HepG2 (cell line): ENCODE measurements at regions not wholly inside any gene's neighbourhood (a gene's known extent, or its start where the extent isn't known, plus 50 kb on each side); places are given as distances from the start of the nearest gene placed in this dataset.

ENCODE experiments used
- ARID5B ChIP-seq: IDR thresholded peaks from 2 replicates; pipeline ENCODE4 v1.4.0; 2020; ENCODE audit warnings: mild to moderate bottlenecking, missing genetic modification reagents
- CEBPG ChIP-seq: IDR thresholded peaks from 2 replicates; pipeline ENCODE4 v1.6.1; 2016
- EHMT2 ChIP-seq: fragments of 200-600 bp; sonication (generic); IDR thresholded peaks from 2 replicates; pipeline ENCODE4 v1.7.0; 2017; ENCODE audit warnings: antibody characterized with exemption, low read depth, low read length, borderline replicate concordance
- ERF ChIP-seq: IDR thresholded peaks from 2 replicates; pipeline ENCODE4 v1.6.1; 2018; ENCODE audit warnings: missing biosample characterization, missing genetic modification reagents
- FOXO1 ChIP-seq: sonication (generic); formaldehyde crosslinking; IDR thresholded peaks from 2 replicates; pipeline ENCODE4 v1.4.0; 2020; ENCODE audit warnings: missing genetic modification reagents
- HNF4A ChIP-seq: sonication (generic); formaldehyde crosslinking; IDR thresholded peaks from 2 replicates; pipeline ENCODE4 v1.4.0; 2020; ENCODE audit warnings: missing genetic modification reagents
- LCORL ChIP-seq, 2 experiments: fragments of 450-650 bp in 1 of 2; sonication (generic) in 1 of 2; formaldehyde crosslinking in 1 of 2; IDR thresholded peaks; 2 replicates each; pipeline versions ENCODE4 v1.5.0 to v1.6.1; 2017 to 2020; ENCODE audit warnings: antibody characterized with exemption in 1 of 2, missing genetic modification reagents in 1 of 2
- NR2F2 ChIP-seq: IDR thresholded peaks from 2 replicates; pipeline ENCODE4 v1.6.1; 2012; ENCODE audit warnings: low read depth, inconsistent platforms, borderline replicate concordance
- REXO4 ChIP-seq: sonication (generic); formaldehyde crosslinking; IDR thresholded peaks from 2 replicates; pipeline ENCODE4 v1.8.0; 2022; ENCODE audit warnings: missing genetic modification reagents, mild to moderate bottlenecking, borderline replicate concordance
- SKI ChIP-seq: fragments of 450-650 bp; IDR thresholded peaks from one replicate; pipeline ENCODE4 v1.6.1; 2018; ENCODE audit warnings: mild to moderate bottlenecking; ENCODE audit not compliant: partially characterized antibody
- SP4 ChIP-seq: sonication (generic); formaldehyde crosslinking; IDR thresholded peaks from 2 replicates; pipeline ENCODE4 v1.8.1; 2023; ENCODE audit warnings: mild to moderate bottlenecking, missing genetic modification reagents
- TCF7L2 ChIP-seq: IDR thresholded peaks from 2 replicates; pipeline ENCODE4 v1.6.1; 2011; ENCODE audit warnings: mild to moderate bottlenecking, low read depth, low read length, moderate library complexity
- TEAD3 ChIP-seq: optimal IDR thresholded peaks from 2 replicates; pipeline ENCODE3; 2016; ENCODE audit warnings: borderline replicate concordance
- TEF ChIP-seq: sonication (generic); formaldehyde crosslinking; IDR thresholded peaks from 2 replicates; pipeline ENCODE4 v1.5.0; 2020; ENCODE audit warnings: missing genetic modification reagents
- ZNF260 ChIP-seq: sonication (generic); formaldehyde crosslinking; IDR thresholded peaks from 2 replicates; pipeline ENCODE4 v1.4.0; 2020; ENCODE audit warnings: missing genetic modification reagents, low read depth, mild to moderate bottlenecking, borderline replicate concordance
- ZNF484 ChIP-seq: sonication (generic); formaldehyde crosslinking; IDR thresholded peaks from 2 replicates; pipeline ENCODE4 v1.5.1; 2020; ENCODE audit warnings: mild to moderate bottlenecking, low read depth, missing genetic modification reagents, borderline replicate concordance
- ZNF609 ChIP-seq: sonication (generic); formaldehyde crosslinking; IDR thresholded peaks from 2 replicates; pipeline ENCODE4 v1.4.0; 2020; ENCODE audit warnings: mild to moderate bottlenecking, missing genetic modification reagents, borderline replicate concordance
- ZNF775 ChIP-seq: sonication (generic); formaldehyde crosslinking; IDR thresholded peaks from 2 replicates; pipeline ENCODE4 v1.4.0; 2020; ENCODE audit warnings: missing genetic modification reagents, mild to moderate bottlenecking, moderate library complexity, borderline replicate concordance
- ZNF776 ChIP-seq: sonication (generic); formaldehyde crosslinking; IDR thresholded peaks from 2 replicates; pipeline ENCODE4 v1.4.0; 2020; ENCODE audit warnings: mild to moderate bottlenecking, missing genetic modification reagents
- ZNF780A ChIP-seq: sonication (generic); formaldehyde crosslinking; IDR thresholded peaks from 2 replicates; pipeline ENCODE4 v1.8.0; 2022; ENCODE audit warnings: mild to moderate bottlenecking, missing genetic modification reagents, moderate library complexity
- ZNF781 ChIP-seq: sonication (generic); formaldehyde crosslinking; IDR thresholded peaks from 2 replicates; pipeline ENCODE4 v1.5.1; 2020; ENCODE audit warnings: borderline replicate concordance, mild to moderate bottlenecking, missing genetic modification reagents; ENCODE audit errors: not compliant biosample characterization

- TF ChIP-seq ARID5B (CRISPR knock-in tag) (peak; percentile 47; the same call in 1 of the 2 replicates), TCF7L2 (no peak), SKI (peak; percentile 59), CEBPG (peak; percentile 26), NR2F2 (no peak), ZNF781 (CRISPR knock-in tag) (no peak), HNF4A (CRISPR knock-in tag) (peak; percentile 60), ZNF775 (CRISPR knock-in tag) (no peak), TEF (CRISPR knock-in tag) (0 out of 2 replicates have a peak, but pooled peaks have one; percentile 28), REXO4 (CRISPR knock-in tag) (no peak), ZNF776 (CRISPR knock-in tag) (no peak), TEAD3 (CRISPR knock-in tag) (peak; percentile 24), LCORL (IDR thresholded peaks at IDR 0.05) (peak; percentile 43; the same call in 1 of the 2 replicates), LCORL (CRISPR knock-in tag; IDR thresholded peaks at IDR 0.05) (peak; percentile 45; the same call in 1 of the 2 replicates), ERF (no peak), FOXO1 (CRISPR knock-in tag) (no peak), EHMT2 (no peak), ZNF780A (no peak), ZNF609 (CRISPR knock-in tag) (0 out of 2 replicates have a peak, but pooled peaks have one; percentile 17), SP4 (CRISPR knock-in tag) (no peak), ZNF260 (no peak), ZNF484 (CRISPR knock-in tag) (no peak)
These were observed 305.2 kb upstream of the CITED2 start (continued) for GRCh38 chr6:139679516-139680179.
